ENCODE measurements at regions not wholly inside any gene's neighbourhood (a gene's known extent, or its start where the extent isn't known, plus 50 kb on each side); places are given as distances from the start of the nearest gene placed in this dataset.

DNA sequence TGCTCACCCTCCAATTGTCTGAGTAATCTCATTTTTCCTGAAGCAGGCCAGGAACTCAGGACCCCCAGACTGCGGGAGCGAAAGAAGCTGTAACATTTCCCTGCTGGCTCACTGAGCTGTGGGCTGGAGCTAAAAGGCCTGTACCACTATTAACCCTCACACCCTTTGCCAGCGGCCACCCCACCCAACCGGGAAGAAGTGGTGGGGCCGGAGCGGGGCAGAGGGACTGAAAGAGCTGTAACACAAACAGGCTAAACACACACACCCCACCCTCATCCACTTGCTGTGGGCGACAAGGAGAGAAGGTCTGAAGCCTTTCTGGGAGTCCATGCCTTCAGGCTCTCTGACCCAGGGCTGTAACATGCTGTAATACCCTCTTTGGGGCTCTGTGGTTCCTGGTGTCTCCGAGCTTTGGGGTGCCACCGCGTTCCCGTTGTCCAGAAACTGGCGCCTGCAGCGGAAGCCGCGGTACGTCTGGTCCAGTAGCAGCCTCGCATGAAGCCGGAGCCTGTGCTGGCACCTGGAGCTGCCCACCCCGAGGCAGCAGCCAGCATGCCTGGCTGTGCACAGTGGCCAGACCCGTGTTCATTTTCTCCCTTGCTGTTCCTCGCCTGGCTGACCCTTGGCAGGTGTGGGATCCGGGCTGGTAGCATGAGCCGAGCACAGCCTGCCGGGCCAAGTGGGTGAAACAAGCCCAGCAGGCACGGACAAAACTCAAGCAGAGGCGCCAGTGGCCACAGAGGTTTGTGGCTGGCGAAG is 345.5 kb upstream of the MGAT4C start:
- Mint-ChIP-seq H3K4me3 (ENCODE audit: unreplicated experiment) (no peak overlapping the region), H3K4me1 (ENCODE audit: low read depth, unreplicated experiment) (no peaks in the 10 kb centered on the region), H3K36me3 (ENCODE audit: unreplicated experiment) (no peaks in the 10 kb centered on the region), H3K9me3 (ENCODE audit: unreplicated experiment) (peaks cover 2% of the 10 kb centered on the region), H3K27ac (ENCODE audit: unreplicated experiment) (no peak overlapping the region), H3K27me3 (ENCODE audit: unreplicated experiment) (no peaks in the 10 kb centered on the region)
- TF ChIP-seq, protein P1, sequence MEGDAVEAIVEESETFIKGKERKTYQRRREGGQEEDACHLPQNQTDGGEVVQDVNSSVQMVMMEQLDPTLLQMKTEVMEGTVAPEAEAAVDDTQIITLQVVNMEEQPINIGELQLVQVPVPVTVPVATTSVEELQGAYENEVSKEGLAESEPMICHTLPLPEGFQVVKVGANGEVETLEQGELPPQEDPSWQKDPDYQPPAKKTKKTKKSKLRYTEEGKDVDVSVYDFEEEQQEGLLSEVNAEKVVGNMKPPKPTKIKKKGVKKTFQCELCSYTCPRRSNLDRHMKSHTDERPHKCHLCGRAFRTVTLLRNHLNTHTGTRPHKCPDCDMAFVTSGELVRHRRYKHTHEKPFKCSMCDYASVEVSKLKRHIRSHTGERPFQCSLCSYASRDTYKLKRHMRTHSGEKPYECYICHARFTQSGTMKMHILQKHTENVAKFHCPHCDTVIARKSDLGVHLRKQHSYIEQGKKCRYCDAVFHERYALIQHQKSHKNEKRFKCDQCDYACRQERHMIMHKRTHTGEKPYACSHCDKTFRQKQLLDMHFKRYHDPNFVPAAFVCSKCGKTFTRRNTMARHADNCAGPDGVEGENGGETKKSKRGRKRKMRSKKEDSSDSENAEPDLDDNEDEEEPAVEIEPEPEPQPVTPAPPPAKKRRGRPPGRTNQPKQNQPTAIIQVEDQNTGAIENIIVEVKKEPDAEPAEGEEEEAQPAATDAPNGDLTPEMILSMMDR (IDR thresholded peaks at IDR 0.05; ENCODE audit: partially characterized antibody, unreplicated experiment): no peak
- no peak for DNase-seq

DNA sequence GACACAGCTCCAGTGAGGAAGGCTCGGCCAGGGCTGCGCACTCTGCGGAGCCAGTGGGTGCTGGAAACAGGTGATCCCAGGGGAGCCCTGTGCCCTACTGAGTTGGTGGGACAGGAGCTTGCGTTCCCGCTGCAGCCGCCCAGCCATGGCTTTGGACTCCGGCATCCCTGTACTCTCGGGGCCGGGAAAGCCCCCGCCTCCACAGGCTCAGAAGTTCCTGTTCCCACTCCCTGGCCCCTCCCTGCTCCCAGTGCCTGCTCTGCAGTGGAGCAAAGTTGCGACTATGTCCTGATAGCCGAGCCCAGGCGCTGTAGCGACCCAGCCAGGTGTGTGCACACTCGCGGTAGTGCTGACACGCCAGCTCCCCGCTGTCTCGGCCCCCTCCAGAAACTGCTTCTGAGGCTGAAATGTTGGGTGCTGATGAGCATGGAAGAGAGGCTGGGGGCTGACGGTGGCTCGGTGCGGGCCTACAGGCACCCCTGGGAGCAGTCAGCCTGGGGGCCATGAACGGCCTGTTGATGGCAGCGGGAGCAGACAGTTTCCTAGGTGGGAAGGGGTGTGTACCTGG is 344.6 kb upstream of the MGAT4C start:
- H3K4me1 Mint-ChIP-seq (ENCODE audit: low read depth, unreplicated experiment): no peaks in the 10 kb centered on the region
- TF ChIP-seq, protein P1 (IDR thresholded peaks at IDR 0.05; ENCODE audit: partially characterized antibody, unreplicated experiment): no peak
- no peak overlapping the region for H3K27ac Mint-ChIP-seq (ENCODE audit: unreplicated experiment)
- peaks cover 2% of the 10 kb centered on the region for H3K9me3 Mint-ChIP-seq (ENCODE audit: unreplicated experiment)
- H3K36me3 Mint-ChIP-seq (ENCODE audit: unreplicated experiment): no peaks in the 10 kb centered on the region
- DNase-seq: peak; percentile 10
- H3K4me3 Mint-ChIP-seq (ENCODE audit: unreplicated experiment): no peak overlapping the region
- no peaks in the 10 kb centered on the region for H3K27me3 Mint-ChIP-seq (ENCODE audit: unreplicated experiment)

DNA sequence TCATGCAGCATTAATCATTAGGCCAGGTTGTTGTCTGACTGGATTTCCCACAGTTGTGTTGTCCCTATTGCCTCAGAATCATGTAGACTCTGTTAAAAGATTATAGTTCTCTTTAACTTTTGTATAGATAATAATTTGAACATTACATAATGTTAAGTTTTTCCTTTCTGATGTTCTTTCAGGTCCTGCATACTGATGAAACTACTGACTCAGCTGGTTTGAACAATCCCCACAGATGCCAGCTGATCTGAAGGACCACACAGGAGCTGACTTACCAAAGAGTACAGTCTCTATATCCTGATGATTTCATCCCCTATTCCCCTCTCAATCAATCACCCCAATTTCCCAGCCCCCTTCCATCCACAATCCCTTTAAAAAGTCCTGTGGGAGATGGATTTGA is 341.2 kb upstream of the MGAT4C start:
- H3K36me3 Mint-ChIP-seq (ENCODE audit: unreplicated experiment): no peaks in the 10 kb centered on the region
- TF ChIP-seq, protein P1 (IDR thresholded peaks at IDR 0.05; ENCODE audit: partially characterized antibody, unreplicated experiment): no peak
- no peak overlapping the region for H3K4me3 Mint-ChIP-seq (ENCODE audit: unreplicated experiment)
- H3K4me1 Mint-ChIP-seq (ENCODE audit: low read depth, unreplicated experiment): no peaks in the 10 kb centered on the region
- H3K9me3 Mint-ChIP-seq (ENCODE audit: unreplicated experiment): peaks cover 2% of the 10 kb centered on the region
- no peak overlapping the region for H3K27ac Mint-ChIP-seq (ENCODE audit: unreplicated experiment)
- no peaks in the 10 kb centered on the region for H3K27me3 Mint-ChIP-seq (ENCODE audit: unreplicated experiment)
- DNase-seq: no peak

DNA sequence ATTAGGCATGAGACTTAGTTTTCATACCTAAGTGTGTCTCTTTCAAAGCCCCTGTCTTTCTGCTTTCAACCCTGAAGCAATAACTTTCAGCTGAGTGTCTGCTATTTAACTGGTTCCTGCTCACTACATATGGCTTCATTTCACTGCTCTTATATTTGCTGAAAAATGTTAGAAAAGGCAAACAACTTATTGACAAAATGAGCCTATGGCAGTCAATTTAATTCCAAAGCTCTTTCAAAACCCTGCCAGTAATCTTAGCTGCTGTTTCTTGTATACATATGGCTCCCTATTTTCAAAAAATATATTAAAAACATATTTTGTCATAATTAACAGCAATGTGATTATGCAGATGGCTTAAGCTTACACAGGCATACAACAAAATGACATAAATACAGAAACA is 334.1 kb upstream of the MGAT4C start:
- DNase-seq: no peak
- TF ChIP-seq, protein P1 (IDR thresholded peaks at IDR 0.05; ENCODE audit: partially characterized antibody, unreplicated experiment): no peak
- Mint-ChIP-seq H3K4me3 (ENCODE audit: unreplicated experiment) (no peak overlapping the region), H3K27ac (ENCODE audit: unreplicated experiment) (no peak overlapping the region), H3K36me3 (ENCODE audit: unreplicated experiment) (no peaks in the 10 kb centered on the region), H3K9me3 (ENCODE audit: unreplicated experiment) (no peaks in the 10 kb centered on the region), H3K27me3 (ENCODE audit: unreplicated experiment) (no peaks in the 10 kb centered on the region), H3K4me1 (ENCODE audit: low read depth, unreplicated experiment) (no peaks in the 10 kb centered on the region)

DNA sequence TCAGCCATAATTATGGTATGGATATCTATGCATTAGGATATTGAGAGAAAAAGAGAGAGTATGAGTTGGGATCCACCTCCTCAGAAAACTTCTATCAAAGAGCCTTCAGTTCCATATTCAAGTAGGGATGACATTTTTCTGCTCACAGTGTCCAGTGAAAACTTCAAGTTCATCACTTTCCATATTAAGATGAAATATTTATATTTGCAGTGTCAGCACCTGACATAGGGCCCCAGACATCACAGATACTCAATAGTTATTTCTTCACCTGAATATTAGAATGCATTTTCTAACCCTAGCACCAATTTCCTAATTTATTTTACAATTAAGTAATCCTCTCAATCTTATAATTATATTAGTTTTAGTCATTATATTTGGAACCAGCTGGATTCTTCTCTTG is 318.0 kb upstream of the MGAT4C start:
- no peaks in the 10 kb centered on the region for H3K36me3 Mint-ChIP-seq (ENCODE audit: unreplicated experiment)
- no peak overlapping the region for H3K27ac Mint-ChIP-seq (ENCODE audit: unreplicated experiment)
- H3K4me1 Mint-ChIP-seq (ENCODE audit: low read depth, unreplicated experiment): no peaks in the 10 kb centered on the region

More for the DNA sequence above, 318.0 kb upstream of the MGAT4C start:
- no peaks in the 10 kb centered on the region for H3K9me3 Mint-ChIP-seq (ENCODE audit: unreplicated experiment)
- TF ChIP-seq, protein P1 (IDR thresholded peaks at IDR 0.05; ENCODE audit: partially characterized antibody, unreplicated experiment): no peak
- H3K4me3 Mint-ChIP-seq (ENCODE audit: unreplicated experiment): no peak overlapping the region
- DNase-seq: no peak
- H3K27me3 Mint-ChIP-seq (ENCODE audit: unreplicated experiment): no peaks in the 10 kb centered on the region

Data from glutamatergic neuron (in vitro differentiated cells).